ENCODE measurements at regions not wholly inside any gene's neighbourhood (a gene's known extent, or its start where the extent isn't known, plus 50 kb on each side); places are given as distances from the start of the nearest gene placed in this dataset.

DNA sequence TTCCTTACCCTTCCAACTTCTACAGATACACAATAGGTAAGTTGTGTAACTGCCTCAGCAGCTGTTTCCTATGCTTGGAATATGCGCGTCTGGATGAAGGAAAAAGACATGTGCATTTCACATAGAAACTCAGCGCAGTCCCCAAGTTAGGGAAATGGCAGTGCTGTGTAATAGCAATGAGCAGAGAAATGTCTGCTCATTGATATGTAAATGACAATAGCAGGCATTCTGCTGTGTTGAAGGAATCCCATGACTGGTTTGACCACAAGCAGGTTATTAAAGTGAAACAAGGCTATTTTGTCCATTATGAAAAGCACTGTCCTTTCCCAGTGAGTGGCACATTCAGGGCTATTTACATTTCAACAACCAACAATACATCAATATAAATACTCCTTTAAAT is 106.6 kb downstream of the BTG1 start:
- peaks cover 18% of the 10 kb centered on the region for H3K4me1 ChIP-seq (ENCODE audit: control insufficient read depth, insufficient read depth, low read length)
- no peak overlapping the region for H3K4me3 ChIP-seq (ENCODE audit: low read depth, low read length)
- H3K9me3 ChIP-seq (ENCODE audit: control insufficient read depth, insufficient read depth, low read length): no peaks in the 10 kb centered on the region
- H3K27me3 ChIP-seq (ENCODE audit: control insufficient read depth, insufficient read depth, low read length): no peaks in the 10 kb centered on the region
- H3K36me3 ChIP-seq (ENCODE audit: control insufficient read depth, insufficient read depth, low read length): no peaks in the 10 kb centered on the region
- H3K9ac ChIP-seq (ENCODE audit: low read depth, low read length): no peak overlapping the region

DNA sequence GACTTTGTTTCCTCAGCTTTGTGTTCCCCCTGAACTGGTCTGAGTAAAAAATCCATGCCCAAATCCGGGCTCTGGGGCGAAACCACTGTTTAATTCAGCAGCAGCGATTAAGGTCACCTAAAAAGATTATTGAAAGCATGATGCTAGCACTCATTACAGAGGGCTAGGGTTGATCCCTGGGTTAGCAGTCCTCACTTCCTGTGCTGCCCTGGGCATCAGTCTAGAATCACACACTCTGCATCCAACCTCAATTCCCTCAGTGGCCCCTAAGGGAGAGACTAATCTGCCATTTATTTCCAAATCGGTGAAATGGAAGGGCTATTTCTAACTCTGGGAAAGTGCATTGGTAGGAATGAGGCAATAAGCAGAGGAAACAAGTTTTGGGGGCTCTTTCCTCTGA is 107.2 kb downstream of the BTG1 start:
- Histone ChIP-seq H3K27me3 (ENCODE audit: control insufficient read depth, insufficient read depth, low read length) (no peaks in the 10 kb centered on the region), H3K9me3 (ENCODE audit: control insufficient read depth, insufficient read depth, low read length) (no peaks in the 10 kb centered on the region), H3K4me3 (ENCODE audit: low read depth, low read length) (no peak overlapping the region), H3K36me3 (ENCODE audit: control insufficient read depth, insufficient read depth, low read length) (no peaks in the 10 kb centered on the region), H3K4me1 (ENCODE audit: control insufficient read depth, insufficient read depth, low read length) (peaks cover 18% of the 10 kb centered on the region), H3K9ac (ENCODE audit: low read depth, low read length) (no peak overlapping the region)

- H3K36me3 ChIP-seq (ENCODE audit: control insufficient read depth, insufficient read depth, low read length): no peaks in the 10 kb centered on the region
- H3K4me3 ChIP-seq (ENCODE audit: low read depth, low read length): no peak overlapping the region
- H3K9me3 ChIP-seq (ENCODE audit: control insufficient read depth, insufficient read depth, low read length): no peaks in the 10 kb centered on the region
- H3K27me3 ChIP-seq (ENCODE audit: control insufficient read depth, insufficient read depth, low read length): no peaks in the 10 kb centered on the region
- H3K9ac ChIP-seq (ENCODE audit: low read depth, low read length): no peak overlapping the region
- peaks cover 18% of the 10 kb centered on the region for H3K4me1 ChIP-seq (ENCODE audit: control insufficient read depth, insufficient read depth, low read length)
Observed at GRCh38 chr12:92036771-92037453, 108.7 kb downstream of the BTG1 start.

GRCh38 chr12:92036061-92036620 is 109.5 kb downstream of the BTG1 start:
- Histone ChIP-seq H3K4me1 (ENCODE audit: control insufficient read depth, insufficient read depth, low read length) (peaks cover 18% of the 10 kb centered on the region), H3K9me3 (ENCODE audit: control insufficient read depth, insufficient read depth, low read length) (no peaks in the 10 kb centered on the region), H3K4me3 (ENCODE audit: low read depth, low read length) (no peak overlapping the region), H3K27me3 (ENCODE audit: control insufficient read depth, insufficient read depth, low read length) (no peaks in the 10 kb centered on the region), H3K36me3 (ENCODE audit: control insufficient read depth, insufficient read depth, low read length) (no peaks in the 10 kb centered on the region), H3K9ac (ENCODE audit: low read depth, low read length) (no peak overlapping the region)

DNA sequence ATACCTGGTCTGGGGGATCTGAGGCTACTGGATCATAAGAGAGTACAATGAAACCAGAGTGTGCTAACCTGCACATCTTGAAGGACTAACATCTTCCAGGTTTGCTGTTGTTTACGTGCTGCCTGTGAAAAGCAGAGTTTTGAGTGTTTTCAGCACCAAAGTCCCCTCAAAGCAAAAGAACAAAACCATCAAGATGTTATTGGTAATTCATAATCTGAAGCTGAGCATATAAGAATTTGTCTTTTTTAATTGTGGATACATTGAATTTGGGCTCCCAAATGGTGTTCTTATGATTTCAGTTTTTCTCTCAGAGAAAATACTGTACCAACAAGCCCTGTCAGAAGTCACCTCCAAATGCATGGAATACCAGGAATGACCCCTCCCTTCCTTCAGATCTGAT is 110.2 kb downstream of the BTG1 start:
- Histone ChIP-seq H3K9me3 (ENCODE audit: control insufficient read depth, insufficient read depth, low read length) (no peaks in the 10 kb centered on the region), H3K27me3 (ENCODE audit: control insufficient read depth, insufficient read depth, low read length) (no peaks in the 10 kb centered on the region), H3K4me3 (ENCODE audit: low read depth, low read length) (no peak overlapping the region), H3K4me1 (ENCODE audit: control insufficient read depth, insufficient read depth, low read length) (peaks cover 18% of the 10 kb centered on the region), H3K36me3 (ENCODE audit: control insufficient read depth, insufficient read depth, low read length) (no peaks in the 10 kb centered on the region), H3K9ac (ENCODE audit: low read depth, low read length) (no peak overlapping the region)

DNA sequence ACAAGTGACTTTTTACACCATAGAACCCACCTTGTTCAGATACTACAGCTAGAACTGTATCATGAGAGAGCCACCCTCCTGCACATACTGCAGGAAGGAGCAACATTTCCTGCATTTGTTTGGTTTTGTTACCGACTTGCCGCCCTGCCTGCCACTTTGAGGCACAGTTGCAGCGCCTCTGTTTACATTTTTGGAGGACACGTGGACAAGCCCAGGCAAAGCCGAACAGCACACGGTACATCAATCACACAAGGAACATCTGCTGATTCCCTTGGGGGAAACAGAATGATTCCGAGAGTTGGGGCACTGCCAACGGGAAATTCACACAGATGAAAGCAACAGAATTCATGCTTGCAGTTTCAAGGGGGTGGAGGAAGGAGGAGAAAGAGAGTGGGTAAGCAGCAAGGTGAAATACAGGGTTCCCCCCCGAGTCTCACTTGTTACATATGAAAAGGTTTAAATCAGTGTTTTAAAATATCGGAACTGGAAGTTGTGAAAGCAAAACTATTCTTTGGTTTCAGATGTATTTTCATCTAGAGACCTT is 110.7 kb downstream of the BTG1 start:
- Histone ChIP-seq H3K9me3 (ENCODE audit: control insufficient read depth, insufficient read depth, low read length) (no peaks in the 10 kb centered on the region), H3K4me1 (ENCODE audit: control insufficient read depth, insufficient read depth, low read length) (peaks cover 18% of the 10 kb centered on the region), H3K36me3 (ENCODE audit: control insufficient read depth, insufficient read depth, low read length) (no peaks in the 10 kb centered on the region), H3K4me3 (ENCODE audit: low read depth, low read length) (no peak overlapping the region), H3K27me3 (ENCODE audit: control insufficient read depth, insufficient read depth, low read length) (no peaks in the 10 kb centered on the region), H3K9ac (ENCODE audit: low read depth, low read length) (no peak overlapping the region)

- no peak overlapping the region for H3K9ac ChIP-seq (ENCODE audit: low read depth, low read length)
- H3K36me3 ChIP-seq (ENCODE audit: control insufficient read depth, insufficient read depth, low read length): no peaks in the 10 kb centered on the region
- H3K4me1 ChIP-seq (ENCODE audit: control insufficient read depth, insufficient read depth, low read length): peaks cover 12% of the 10 kb centered on the region
- H3K27me3 ChIP-seq (ENCODE audit: control insufficient read depth, insufficient read depth, low read length): no peaks in the 10 kb centered on the region
- H3K4me3 ChIP-seq (ENCODE audit: low read depth, low read length): no peak overlapping the region
- no peaks in the 10 kb centered on the region for H3K9me3 ChIP-seq (ENCODE audit: control insufficient read depth, insufficient read depth, low read length)
Observed at GRCh38 chr12:92034083-92034482, 111.6 kb downstream of the BTG1 start.

DNA sequence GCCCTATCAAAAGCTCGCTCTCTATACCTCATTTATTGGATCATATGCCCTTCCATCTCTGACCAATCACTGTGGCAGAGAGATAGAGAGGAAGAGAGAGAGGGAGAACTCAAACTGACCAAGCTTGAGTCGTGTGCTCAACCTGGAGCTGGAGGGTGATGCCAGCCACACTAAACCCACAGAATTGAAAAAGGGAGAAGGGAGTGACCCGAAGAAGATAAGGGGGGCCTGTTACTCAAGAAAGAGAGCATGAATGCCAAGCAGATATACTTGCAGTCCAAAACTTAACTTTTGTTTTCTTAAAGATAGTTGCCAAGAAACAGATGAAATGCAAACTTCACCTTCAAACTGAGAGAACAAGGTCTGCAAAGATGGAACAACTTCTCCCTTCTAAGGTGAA is 112.7 kb downstream of the BTG1 start:
- H3K9ac ChIP-seq (ENCODE audit: low read depth, low read length): no peak overlapping the region
- no peaks in the 10 kb centered on the region for H3K36me3 ChIP-seq (ENCODE audit: control insufficient read depth, insufficient read depth, low read length)
- H3K4me3 ChIP-seq (ENCODE audit: low read depth, low read length): no peak overlapping the region
- H3K4me1 ChIP-seq (ENCODE audit: control insufficient read depth, insufficient read depth, low read length): peaks cover 5% of the 10 kb centered on the region
- H3K27me3 ChIP-seq (ENCODE audit: control insufficient read depth, insufficient read depth, low read length): no peaks in the 10 kb centered on the region
- H3K9me3 ChIP-seq (ENCODE audit: control insufficient read depth, insufficient read depth, low read length): no peaks in the 10 kb centered on the region

GRCh38 chr12:92032101-92032500 is 113.5 kb downstream of the BTG1 start:
- H3K9me3 ChIP-seq (ENCODE audit: control insufficient read depth, insufficient read depth, low read length): no peaks in the 10 kb centered on the region
- H3K36me3 ChIP-seq (ENCODE audit: control insufficient read depth, insufficient read depth, low read length): no peaks in the 10 kb centered on the region
- H3K4me1 ChIP-seq (ENCODE audit: control insufficient read depth, insufficient read depth, low read length): peaks cover 5% of the 10 kb centered on the region
- no peak overlapping the region for H3K4me3 ChIP-seq (ENCODE audit: low read depth, low read length)
- no peaks in the 10 kb centered on the region for H3K27me3 ChIP-seq (ENCODE audit: control insufficient read depth, insufficient read depth, low read length)
- H3K9ac ChIP-seq (ENCODE audit: low read depth, low read length): no peak overlapping the region

GRCh38 chr12:92030618-92031017 is 115.0 kb downstream of the BTG1 start:
- peaks cover 5% of the 10 kb centered on the region for H3K4me1 ChIP-seq (ENCODE audit: control insufficient read depth, insufficient read depth, low read length)
- H3K4me3 ChIP-seq (ENCODE audit: low read depth, low read length): no peak overlapping the region
- no peak overlapping the region for H3K9ac ChIP-seq (ENCODE audit: low read depth, low read length)
- H3K36me3 ChIP-seq (ENCODE audit: control insufficient read depth, insufficient read depth, low read length): no peaks in the 10 kb centered on the region
- H3K9me3 ChIP-seq (ENCODE audit: control insufficient read depth, insufficient read depth, low read length): no peaks in the 10 kb centered on the region
- no peaks in the 10 kb centered on the region for H3K27me3 ChIP-seq (ENCODE audit: control insufficient read depth, insufficient read depth, low read length)

DNA sequence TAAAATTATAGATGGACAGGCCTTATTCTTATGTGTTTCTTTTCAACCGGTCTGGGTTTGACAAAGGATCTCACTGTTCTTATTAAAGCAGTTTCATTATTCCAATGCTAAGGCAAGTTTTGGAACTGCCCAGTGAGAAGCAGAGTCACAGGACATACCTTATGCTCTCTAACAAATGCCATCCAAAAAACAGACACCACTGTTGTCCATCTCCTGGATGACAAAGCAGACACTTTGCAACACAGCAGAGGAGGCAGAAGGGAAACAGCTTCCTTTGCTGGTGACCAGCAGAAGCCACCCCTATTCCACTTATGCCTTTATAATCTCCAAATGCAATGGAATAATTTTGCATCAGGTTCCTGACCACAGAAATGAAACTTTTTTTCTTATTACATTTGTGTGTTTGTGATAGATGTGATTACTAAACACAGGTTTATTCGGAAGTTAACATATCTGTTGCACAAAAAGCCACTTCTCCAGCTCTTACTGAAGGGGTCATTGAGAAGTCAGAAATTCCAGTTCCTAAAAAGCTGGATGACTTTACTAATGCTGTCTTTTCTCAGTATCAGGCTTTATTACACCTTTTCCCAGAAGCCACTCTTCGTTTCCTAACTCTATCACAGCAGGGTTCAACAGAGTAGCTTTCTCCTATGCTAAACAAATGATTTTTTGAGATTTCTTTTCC is 115.6 kb downstream of the BTG1 start:
- Histone ChIP-seq H3K4me3 (ENCODE audit: low read depth, low read length) (no peak overlapping the region), H3K9me3 (ENCODE audit: control insufficient read depth, insufficient read depth, low read length) (no peaks in the 10 kb centered on the region), H3K9ac (ENCODE audit: low read depth, low read length) (no peak overlapping the region), H3K27me3 (ENCODE audit: control insufficient read depth, insufficient read depth, low read length) (no peaks in the 10 kb centered on the region), H3K4me1 (ENCODE audit: control insufficient read depth, insufficient read depth, low read length) (peaks cover 5% of the 10 kb centered on the region), H3K36me3 (ENCODE audit: control insufficient read depth, insufficient read depth, low read length) (no peaks in the 10 kb centered on the region)

DNA sequence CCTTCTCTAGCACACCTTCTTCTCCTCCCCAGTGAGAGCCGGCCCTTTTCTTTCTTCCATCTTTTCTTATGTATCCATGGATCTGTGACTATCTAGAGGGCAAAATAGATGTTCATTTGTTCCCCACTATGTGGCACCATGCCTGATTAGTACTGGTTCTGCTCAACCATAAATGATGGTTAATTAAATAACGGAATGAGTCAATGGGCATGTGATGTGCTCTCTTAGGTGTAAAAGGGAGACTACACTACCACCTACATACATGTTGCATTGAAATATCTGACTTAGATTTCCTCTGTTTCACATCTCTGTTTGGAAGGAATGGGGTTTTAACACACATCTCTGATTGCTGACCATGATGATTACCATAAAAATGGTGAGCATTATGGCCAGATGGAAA is 116.5 kb downstream of the BTG1 start:
- Histone ChIP-seq H3K4me3 (ENCODE audit: low read depth, low read length) (no peak overlapping the region), H3K9ac (ENCODE audit: low read depth, low read length) (no peak overlapping the region), H3K4me1 (ENCODE audit: control insufficient read depth, insufficient read depth, low read length) (no peaks in the 10 kb centered on the region), H3K9me3 (ENCODE audit: control insufficient read depth, insufficient read depth, low read length) (no peaks in the 10 kb centered on the region), H3K27me3 (ENCODE audit: control insufficient read depth, insufficient read depth, low read length) (no peaks in the 10 kb centered on the region), H3K36me3 (ENCODE audit: control insufficient read depth, insufficient read depth, low read length) (no peaks in the 10 kb centered on the region)

All from iPS-15b (cell line).